Mucosa of rectum (tissue), 2 donors: ENCODE measurements at regions not wholly inside any gene's neighbourhood (a gene's known extent, or its start where the extent isn't known, plus 50 kb on each side); places are given as distances from the start of the nearest gene placed in this dataset.

Experiments used
- H3K27ac ChIP-seq, 2 donors: one replicate each; pipeline ENCODE4 v1.7.0; 2013; ENCODE audit warnings: inconsistent platforms in 2 of 2, low read depth in 2 of 2, low read length in 2 of 2
- H3K27me3 ChIP-seq, 2 donors: one replicate each; pipeline ENCODE4 v1.7.0; 2013; ENCODE audit warnings: low read length in 2 of 2; ENCODE audit not compliant: control insufficient read depth in 2 of 2, insufficient read depth in 2 of 2
- H3K36me3 ChIP-seq, 2 donors: one replicate each; pipeline ENCODE4 v1.7.0; 2013; ENCODE audit warnings: low read length in 2 of 2; ENCODE audit not compliant: control insufficient read depth in 2 of 2, insufficient read depth in 2 of 2
- H3K4me1 ChIP-seq, 2 donors: one replicate each; pipeline ENCODE4 v1.7.0; 2013; ENCODE audit warnings: low read length in 2 of 2, mild to moderate bottlenecking in 1 of 2; ENCODE audit not compliant: control insufficient read depth in 2 of 2, insufficient read depth in 2 of 2
- H3K4me3 ChIP-seq, 2 donors: one replicate each; pipeline ENCODE4 v1.7.0; 2013; ENCODE audit warnings: low read length in 2 of 2
- H3K9ac ChIP-seq, 2 donors: one replicate each; pipeline ENCODE4 v1.7.0; 2013; ENCODE audit warnings: low read length in 2 of 2, low read depth in 1 of 2, mild to moderate bottlenecking in 1 of 2
- H3K9me3 ChIP-seq, 2 donors: one replicate each; pipeline ENCODE4 v1.7.0; 2013; ENCODE audit warnings: low read length in 2 of 2; ENCODE audit not compliant: control insufficient read depth in 2 of 2
- donor health status: healthy.
- donor health status: Normal muscosa, but diverticular disease.

- Histone ChIP-seq H3K27ac (no peak overlapping the region), H3K9ac (no peak overlapping the region), H3K9me3 (no peaks in the 10 kb centered on the region), H3K4me1 (no peaks in the 10 kb centered on the region), H3K27me3 (no peaks in the 10 kb centered on the region), H3K4me3 (no peak overlapping the region), H3K36me3 (no peaks in the 10 kb centered on the region)
These were observed 157.4 kb downstream of the DHRS2 start for GRCh38 chr14:23793532-23793931.

GRCh38 chr14:23800811-23801210, 152.8 kb upstream of the DHRS4 start:
- Histone ChIP-seq H3K9me3 (no peaks in the 10 kb centered on the region), H3K4me3 (no peak overlapping the region), H3K36me3 (no peaks in the 10 kb centered on the region), H3K27ac (no peak overlapping the region), H3K4me1 (no peaks in the 10 kb centered on the region), H3K9ac (no peak overlapping the region), H3K27me3 (no peaks in the 10 kb centered on the region)

GRCh38 chr14:23801766-23802165, 151.8 kb upstream of the DHRS4 start:
- H3K36me3 ChIP-seq, result no peaks in the 10 kb centered on the region
- no peak overlapping the region for H3K4me3 ChIP-seq
- no peaks in the 10 kb centered on the region for H3K27me3 ChIP-seq
- H3K9me3 ChIP-seq, result no peaks in the 10 kb centered on the region
- no peak overlapping the region for H3K9ac ChIP-seq
- H3K4me1 ChIP-seq, result no peaks in the 10 kb centered on the region
- H3K27ac ChIP-seq, result no peak overlapping the region

DNA sequence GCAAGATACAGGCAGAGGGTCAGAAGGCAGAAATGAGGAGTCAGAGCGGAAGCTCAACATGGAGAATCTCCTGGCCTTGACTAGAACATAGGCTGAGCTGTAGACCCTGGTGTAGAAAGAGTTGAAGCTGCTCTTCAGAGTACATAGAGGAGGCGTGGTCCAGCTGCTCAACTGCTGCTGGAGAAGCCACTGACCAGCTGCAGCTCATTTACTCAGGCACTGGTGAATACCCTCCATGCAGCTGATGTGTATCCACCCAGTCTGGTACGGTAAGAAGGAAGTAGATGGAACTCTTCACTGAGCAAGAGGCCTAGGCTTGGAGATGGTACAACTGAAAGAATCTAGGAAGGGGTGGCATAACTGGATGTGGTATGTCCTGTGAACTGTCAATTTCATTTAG, 148.8 kb upstream of the DHRS4 start:
- no peaks in the 10 kb centered on the region for H3K27me3 ChIP-seq
- no peak overlapping the region for H3K9ac ChIP-seq
- no peaks in the 10 kb centered on the region for H3K36me3 ChIP-seq
- H3K4me1 ChIP-seq, result no peaks in the 10 kb centered on the region
- H3K4me3 ChIP-seq, result no peak overlapping the region
- no peak overlapping the region for H3K27ac ChIP-seq
- H3K9me3 ChIP-seq, result no peaks in the 10 kb centered on the region

- Histone ChIP-seq H3K36me3 (no peaks in the 10 kb centered on the region), H3K27me3 (no peaks in the 10 kb centered on the region), H3K27ac (no peak overlapping the region), H3K4me3 (no peak overlapping the region), H3K9ac (no peak overlapping the region), H3K4me1 (no peaks in the 10 kb centered on the region), H3K9me3 (no peaks in the 10 kb centered on the region)
These were observed 147.8 kb upstream of the DHRS4 start for GRCh38 chr14:23805761-23806160.

GRCh38 chr14:23814527-23815256, 138.9 kb upstream of the DHRS4 start:
- Histone ChIP-seq H3K36me3 (no peaks in the 10 kb centered on the region), H3K9ac (no peak overlapping the region), H3K4me3 (no peak overlapping the region), H3K27ac (no peak overlapping the region), H3K4me1 (peaks cover 0 to 4% of the 10 kb centered on the region in 2 donors), H3K9me3 (no peaks in the 10 kb centered on the region), H3K27me3 (no peaks in the 10 kb centered on the region)

- no peak overlapping the region for H3K9ac ChIP-seq
- no peaks in the 10 kb centered on the region for H3K27me3 ChIP-seq
- no peak overlapping the region for H3K27ac ChIP-seq
- H3K9me3 ChIP-seq, result no peaks in the 10 kb centered on the region
- no peak overlapping the region for H3K4me3 ChIP-seq
- H3K36me3 ChIP-seq, result no peaks in the 10 kb centered on the region
- H3K4me1 ChIP-seq, result peaks cover 0 to 4% of the 10 kb centered on the region in 2 donors
These were observed 137.2 kb upstream of the DHRS4 start for GRCh38 chr14:23816371-23816770.

- no peak overlapping the region for H3K9ac ChIP-seq
- no peaks in the 10 kb centered on the region for H3K36me3 ChIP-seq
- H3K4me3 ChIP-seq, result no peak overlapping the region
- no peaks in the 10 kb centered on the region for H3K9me3 ChIP-seq
- H3K4me1 ChIP-seq, result peaks cover 0 to 4% of the 10 kb centered on the region in 2 donors
- no peak overlapping the region for H3K27ac ChIP-seq
- H3K27me3 ChIP-seq, result no peaks in the 10 kb centered on the region
These were observed 136.3 kb upstream of the DHRS4 start for GRCh38 chr14:23817164-23817767.

DNA sequence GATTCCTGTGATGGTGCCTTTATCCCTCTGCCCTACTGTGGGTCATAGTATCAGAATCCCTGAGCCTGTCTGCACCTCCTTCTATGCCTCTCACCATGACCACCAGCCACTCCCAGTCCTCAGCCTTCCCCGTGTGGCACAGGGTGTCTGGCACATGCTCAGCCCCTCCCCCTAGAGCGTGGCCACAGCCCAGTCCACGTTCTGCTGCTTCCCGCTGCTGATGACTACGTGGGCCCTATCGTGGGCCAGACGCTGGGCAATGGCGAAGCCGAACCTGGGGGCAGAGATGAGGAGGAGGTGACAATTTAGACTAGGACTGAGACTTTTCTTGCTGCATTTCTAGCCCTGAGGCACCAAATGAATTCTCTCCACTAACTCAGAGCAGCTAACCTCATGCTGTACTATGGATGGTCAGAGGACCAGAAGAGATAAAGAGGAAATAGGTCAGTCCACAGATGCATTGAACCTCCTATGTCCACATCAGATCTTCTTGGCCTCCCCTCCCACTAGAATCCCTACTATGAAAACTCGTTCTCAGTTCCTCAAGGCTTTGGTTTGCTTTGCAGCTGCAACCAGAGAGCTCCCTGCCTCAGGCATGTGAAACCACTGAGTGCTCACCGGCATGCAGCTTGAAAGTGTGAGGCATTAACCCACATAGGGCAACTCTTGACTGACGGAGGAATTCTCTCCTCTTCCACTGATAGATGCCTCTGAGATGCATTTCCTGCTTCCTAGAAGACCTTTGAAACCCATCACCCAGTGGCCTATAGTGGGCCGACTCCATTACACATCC, 126.3 kb upstream of the DHRS4 start:
- Histone ChIP-seq H3K27ac (no peak overlapping the region), H3K27me3 (no peaks in the 10 kb centered on the region)

DNA sequence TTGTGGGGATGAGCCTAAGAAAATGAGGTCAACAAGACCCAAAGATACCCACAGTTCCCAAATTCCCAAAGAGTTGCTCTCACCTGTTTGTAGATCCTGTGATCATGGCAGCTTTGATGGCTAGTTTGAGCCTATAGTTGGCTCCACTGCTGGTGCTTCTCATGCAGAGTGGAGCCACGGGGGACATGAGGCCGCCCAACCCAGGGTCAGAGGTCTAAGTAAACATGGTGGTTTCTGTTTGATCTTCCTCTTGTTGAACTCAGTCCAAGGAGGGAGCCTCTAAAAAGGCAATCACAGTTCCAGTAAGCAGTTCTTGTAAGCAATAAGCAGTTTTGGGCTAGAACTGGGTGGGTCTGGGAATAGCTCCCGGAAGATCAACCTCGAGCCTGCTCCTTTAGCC, 125.6 kb upstream of the DHRS4 start:
- no peaks in the 10 kb centered on the region for H3K36me3 ChIP-seq
- H3K27me3 ChIP-seq, result no peaks in the 10 kb centered on the region
- H3K4me3 ChIP-seq, result no peak overlapping the region
- no peak overlapping the region for H3K27ac ChIP-seq
- no peaks in the 10 kb centered on the region for H3K9me3 ChIP-seq
- no peak overlapping the region for H3K9ac ChIP-seq
- H3K4me1 ChIP-seq, result peaks cover 3 to 13% of the 10 kb centered on the region in 2 donors

More for the DNA sequence above, 126.3 kb upstream of the DHRS4 start:
- H3K4me3 ChIP-seq, result no peak overlapping the region
- H3K9me3 ChIP-seq, result no peaks in the 10 kb centered on the region
- peaks cover 3 to 13% of the 10 kb centered on the region in 2 donors for H3K4me1 ChIP-seq
- no peaks in the 10 kb centered on the region for H3K36me3 ChIP-seq
- no peak overlapping the region for H3K9ac ChIP-seq
